Transverse colon (tissue), 4 donors: ENCODE measurements at regions not wholly inside any gene's neighbourhood (a gene's known extent, or its start where the extent isn't known, plus 50 kb on each side); places are given as distances from the start of the nearest gene placed in this dataset.

ENCODE experiments used
- DNase-seq: peaks from one replicate; pipeline ENCODE4 v3.0.0-alpha.2; 2019
- H3K27ac ChIP-seq, 4 donors: fragments of 200-600 bp; sonication (generic); 2 replicates each; pipeline ENCODE4 v1.5.1; 2016 to 2018; ENCODE audit warnings: inconsistent platforms in 4 of 4
- H3K27me3 ChIP-seq: fragments of 200-600 bp; sonication (generic); 2 replicates; pipeline ENCODE4 v1.5.1; 2017; ENCODE audit warnings: inconsistent platforms
- H3K36me3 ChIP-seq, 4 donors: fragments of 200-600 bp; sonication (generic); 2 replicates each; pipeline ENCODE4 v1.5.1; 2017 to 2019; ENCODE audit warnings: inconsistent platforms in 4 of 4
- H3K4me1 ChIP-seq, 4 donors: fragments of 200-600 bp; sonication (generic); 2 replicates each; pipeline ENCODE4 v1.5.1; 2017 to 2020; ENCODE audit warnings: inconsistent platforms in 4 of 4
- H3K4me3 ChIP-seq, 4 donors: fragments of 200-600 bp; sonication (generic); 1 replicate in 1 of 4; 2 replicates in 3 of 4; pipeline versions ENCODE4 v1.5.1 to v1.6.1; 2017 to 2019; ENCODE audit warnings: inconsistent platforms in 4 of 4
- H3K9me3 ChIP-seq, 2 donors: fragments of 200-600 bp; sonication (generic); 2 replicates each; pipeline ENCODE4 v1.5.1; 2017 to 2019; ENCODE audit warnings: inconsistent platforms in 2 of 2
- CTCF ChIP-seq, 5 experiments: fragments of 200-600 bp in 3 of 5; fragments of 450-650 bp in 2 of 5; sonication (generic) in 3 of 5; IDR thresholded peaks; 1 replicate in 2 of 5; 2 replicates in 3 of 5; pipeline ENCODE4 v1.5.1; 2016 to 2017; ENCODE audit warnings: antibody characterized with exemption in 5 of 5, inconsistent platforms in 3 of 5, mild to moderate bottlenecking in 2 of 5, moderate library complexity in 1 of 5
- EP300 ChIP-seq: sonication (generic); formaldehyde crosslinking; IDR thresholded peaks from one replicate; pipeline ENCODE4 v1.6.1; 2017; ENCODE audit warnings: antibody characterized with exemption, low read depth
- POLR2A ChIP-seq: fragments of 450-650 bp; IDR thresholded peaks from one replicate; pipeline ENCODE4 v1.6.1; 2016; ENCODE audit warnings: antibody characterized with exemption, mild to moderate bottlenecking, moderate library complexity
- POLR2AphosphoS5 ChIP-seq, 3 donors: sonication (generic); formaldehyde crosslinking; IDR thresholded peaks; one replicate each; pipeline ENCODE4 v1.6.1; 2016; ENCODE audit warnings: antibody characterized with exemption in 3 of 3
- WGBS, 2 donors: methylation state at CpG; one replicate each; pipeline ENCODE4 v1.1.5; 2018; ENCODE audit warnings: low coverage in 1 of 2; 5-methylcytosine and 5-hydroxymethylcytosine counted together
- in situ Hi-C, 4 donors: fragments of 200-750 bp; cut with MboI; loops; one replicate each; pipeline versions ENCODE4 v1.15.0 to v1.15.1; 2017; ENCODE audit warnings: low sequenced_read_pairs in 3 of 4, low pct_ligation_motif_present in 1 of 4, low pct_unique_long_range_greater_than_20kb in 1 of 4
- intact Hi-C: fragments of 100-400 bp; cut with DNase I; formaldehyde crosslinking; loops from one replicate; pipeline ENCODE4 v1.15.1; 2023; ENCODE audit warnings: low total_unique reads

- Histone ChIP-seq H3K27me3 (no peaks in the 10 kb centered on the region), H3K36me3 (no peaks in the 10 kb centered on the region), H3K4me1 (no peaks in the 10 kb centered on the region), H3K4me3 (no peak overlapping the region), H3K27ac (no peak overlapping the region), H3K9me3 (no peaks in the 10 kb centered on the region)
- WGBS, 2 donors, result 33 to 45% methylated on average over 2 of the region's 2 CpGs
- TF ChIP-seq POLR2A (no peak), POLR2AphosphoS5 (IDR thresholded peaks at IDR 0.05) (no peak), CTCF (IDR thresholded peaks at IDR 0.05) (no peak), EP300 (no peak)
- in situ Hi-C loops, result no loop called here
- no peak for DNase-seq
- intact Hi-C loops, result no loop called here
Measured at GRCh38 chr5:169412831-169413230, 111.9 kb upstream of the SLIT3 start.

GRCh38 chr5:169411786-169412430, 111.0 kb upstream of the SLIT3 start:
- Histone ChIP-seq H3K36me3 (no peaks in the 10 kb centered on the region), H3K27me3 (no peaks in the 10 kb centered on the region), H3K27ac (no peak overlapping the region), H3K9me3 (no peaks in the 10 kb centered on the region), H3K4me3 (no peak overlapping the region), H3K4me1 (no peaks in the 10 kb centered on the region)
- 24 to 50% methylated on average over 1 of the region's 1 CpG for WGBS, 2 donors
- intact Hi-C loops, result no loop called here
- in situ Hi-C loops, result no loop called here
- DNase-seq, result no peak
- TF ChIP-seq CTCF (IDR thresholded peaks at IDR 0.05) (no peak), POLR2AphosphoS5 (IDR thresholded peaks at IDR 0.05) (no peak), EP300 (no peak), POLR2A (no peak)

GRCh38 chr5:169410996-169411783, 110.3 kb upstream of the SLIT3 start:
- in situ Hi-C loops (no loop called here), intact Hi-C loops (no loop called here)
- H3K27ac ChIP-seq, result no peak overlapping the region
- DNase-seq, result no peak
- no peak for TF ChIP-seq EP300
- no peak for TF ChIP-seq POLR2A
- TF ChIP-seq CTCF (IDR thresholded peaks at IDR 0.05), result no peak
- no peaks in the 10 kb centered on the region for H3K27me3 ChIP-seq
- no peaks in the 10 kb centered on the region for H3K4me1 ChIP-seq
- H3K36me3 ChIP-seq, result no peaks in the 10 kb centered on the region
- H3K4me3 ChIP-seq, result no peak overlapping the region
- 73 to 77% methylated on average over 6 of the region's 6 CpGs for WGBS, 2 donors
- H3K9me3 ChIP-seq, result no peaks in the 10 kb centered on the region

- H3K4me1 ChIP-seq, result no peaks in the 10 kb centered on the region
- TF ChIP-seq CTCF (IDR thresholded peaks at IDR 0.05) (no peak), EP300 (no peak), POLR2A (no peak), POLR2AphosphoS5 (IDR thresholded peaks at IDR 0.05) (no peak)
- intact Hi-C loops, result no loop called here
- H3K9me3 ChIP-seq, result no peaks in the 10 kb centered on the region
- H3K27me3 ChIP-seq, result no peaks in the 10 kb centered on the region
- WGBS, 2 donors, result 20 to 69% methylated on average over 1 of the region's 1 CpG
- no peak for DNase-seq
- in situ Hi-C loops, result no loop called here
- no peak overlapping the region for H3K27ac ChIP-seq
- H3K36me3 ChIP-seq, result no peaks in the 10 kb centered on the region
- H3K4me3 ChIP-seq, result no peak overlapping the region
Measured at GRCh38 chr5:169408731-169409130, 107.8 kb upstream of the SLIT3 start.
